ENCODE measurements at regions not wholly inside any gene's neighbourhood (a gene's known extent, or its start where the extent isn't known, plus 50 kb on each side); places are given as distances from the start of the nearest gene placed in this dataset.

DNA sequence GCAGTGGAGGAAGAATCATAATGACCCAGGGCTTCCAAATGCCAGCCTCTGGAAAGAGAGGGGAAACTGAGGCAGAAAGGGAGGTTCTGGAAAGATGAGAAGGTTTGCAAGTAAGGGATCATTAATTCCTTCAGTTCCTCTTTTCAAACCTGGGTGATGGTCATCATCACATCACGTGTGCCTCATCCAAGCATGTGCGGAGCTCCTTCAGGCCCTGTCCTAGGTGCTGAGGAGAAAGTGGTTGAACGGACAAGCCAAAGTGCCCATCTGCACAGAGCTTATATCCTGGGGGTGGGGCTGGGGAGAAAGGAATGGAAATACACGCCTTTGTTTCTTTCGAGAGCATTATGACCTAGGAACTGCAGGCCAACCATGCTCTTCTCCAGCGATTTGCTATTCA lies 60.2 kb upstream of the AFF3 start:
- peaks cover 0 to 7% (median 5%) of the 10 kb centered on the region in 4 donors for H3K4me1 Mint-ChIP-seq
- no peak overlapping the region for H3K27ac Mint-ChIP-seq
- H3K4me3 Mint-ChIP-seq: no peak overlapping the region
- H3K36me3 Mint-ChIP-seq: peaks cover 0 to 1% (median 0%) of the 10 kb centered on the region in 3 donors
- peaks cover 0 to 2% (median 0%) of the 10 kb centered on the region in 9 donors for H3K9me3 Mint-ChIP-seq
- DNase-seq (no peak), ATAC-seq (no peak)
- POLR2A ChIA-PET: no interaction called here
- H3K27me3 Mint-ChIP-seq: peaks cover 0 to 10% (median 1%) of the 10 kb centered on the region in 5 donors

DNA sequence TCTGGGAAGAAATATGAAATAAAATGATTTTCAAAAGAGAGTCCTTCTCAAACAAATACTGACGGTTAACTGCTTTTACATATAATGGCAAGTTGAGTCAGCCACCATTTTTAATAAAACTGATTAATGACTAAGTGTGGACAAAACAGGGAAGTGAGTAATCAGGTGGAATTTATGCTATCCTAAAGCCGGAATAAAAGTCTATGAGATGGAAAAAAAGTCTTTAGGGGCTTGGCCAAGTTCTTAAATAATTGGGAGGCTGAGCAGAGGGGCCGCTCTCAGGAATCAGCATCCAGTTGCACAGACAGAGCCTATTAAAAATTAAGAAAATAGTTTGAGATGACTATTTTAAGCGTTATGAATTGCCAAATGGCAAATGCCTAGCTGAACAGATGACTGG lies 58.6 kb upstream of the AFF3 start:
- Mint-ChIP-seq H3K9me3 (peaks cover 0 to 2% (median 0%) of the 10 kb centered on the region in 9 donors), H3K4me1 (peaks cover 1 to 7% (median 5%) of the 10 kb centered on the region in 4 donors)
- no peak for DNase-seq

DNA sequence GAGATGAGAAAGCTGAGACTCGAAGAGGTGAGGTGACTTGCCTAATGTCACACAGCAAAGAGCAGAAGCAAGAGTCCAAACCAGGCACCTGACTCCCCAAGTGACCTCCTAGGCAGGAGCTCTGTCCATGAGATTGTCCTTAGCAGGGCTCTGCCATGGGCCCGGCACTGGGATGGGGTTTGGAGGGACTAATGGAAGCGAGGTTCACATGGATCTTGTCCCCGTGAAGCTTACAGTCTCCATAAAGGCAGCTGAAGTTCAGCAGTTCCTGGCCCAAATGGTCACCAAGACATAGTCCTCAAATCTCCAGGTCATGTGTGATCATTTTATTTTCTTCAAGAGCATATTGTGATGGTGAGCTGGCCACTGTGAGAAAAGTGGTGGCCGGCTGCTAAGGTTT lies 57.0 kb upstream of the AFF3 start:
- H3K27me3 Mint-ChIP-seq: peaks cover 0 to 14% (median 0%) of the 10 kb centered on the region in 5 donors
- DNase-seq: no peak
- no peak for ATAC-seq
- H3K27ac Mint-ChIP-seq: no peak overlapping the region
- POLR2A ChIA-PET: no interaction called here
- H3K36me3 Mint-ChIP-seq: peaks cover 0 to 1% (median 0%) of the 10 kb centered on the region in 3 donors
- no peak overlapping the region for H3K4me3 Mint-ChIP-seq
- peaks cover 0 to 2% (median 0%) of the 10 kb centered on the region in 9 donors for H3K9me3 Mint-ChIP-seq
- H3K4me1 Mint-ChIP-seq: peaks cover 0 to 1% (median 0%) of the 10 kb centered on the region in 4 donors

More for the DNA sequence above, 58.6 kb upstream of the AFF3 start:
- H3K36me3 Mint-ChIP-seq: peaks cover 0 to 1% (median 0%) of the 10 kb centered on the region in 3 donors
- POLR2A ChIA-PET: no interaction called here
- no peak overlapping the region for H3K27ac Mint-ChIP-seq
- ATAC-seq: no peak
- H3K4me3 Mint-ChIP-seq: no peak overlapping the region
- H3K27me3 Mint-ChIP-seq: peaks cover 0 to 14% (median 1%) of the 10 kb centered on the region in 5 donors

DNA sequence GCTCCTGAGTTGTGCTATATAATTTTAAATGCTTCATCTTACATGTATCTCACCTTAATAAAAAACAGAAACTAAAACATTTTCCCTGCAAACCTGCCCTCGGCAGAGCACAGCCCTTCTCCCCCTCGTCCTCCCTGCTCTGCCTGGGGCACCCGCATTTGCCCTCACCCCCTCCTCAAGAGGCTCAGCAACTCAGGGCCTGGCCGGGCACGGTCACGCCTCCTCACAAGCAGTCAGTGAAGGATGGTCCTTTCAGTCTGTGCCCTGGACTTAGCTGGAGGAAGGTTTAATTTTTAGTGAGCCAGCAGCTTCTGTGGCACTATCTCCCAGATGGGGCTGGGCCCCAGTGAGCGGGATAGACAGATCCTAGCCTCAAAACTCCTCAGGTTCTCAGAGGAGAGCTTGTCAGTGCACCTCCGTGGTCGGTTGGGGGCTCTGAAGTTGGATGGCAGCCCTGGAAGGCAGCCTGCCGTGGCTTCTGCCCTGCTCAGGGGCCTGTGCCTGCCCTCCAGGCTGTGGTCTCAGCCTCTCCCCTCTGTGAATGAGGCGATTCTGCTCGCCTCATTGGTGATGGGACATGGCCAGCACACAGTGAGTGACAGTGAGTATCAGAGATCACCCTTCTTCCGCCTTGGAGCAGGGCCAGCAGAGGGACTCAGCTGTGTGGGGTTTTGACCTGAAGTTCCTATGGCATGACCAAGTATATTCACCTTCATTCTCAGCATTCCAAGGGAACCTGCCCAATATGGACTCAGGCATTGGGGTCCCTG lies 56.3 kb upstream of the AFF3 start:
- ATAC-seq: no peak
- Mint-ChIP-seq H3K36me3 (peaks cover 0 to 1% (median 0%) of the 10 kb centered on the region in 3 donors), H3K27me3 (peaks cover 0 to 14% (median 0%) of the 10 kb centered on the region in 5 donors), H3K4me3 (no peak overlapping the region), H3K9me3 (peaks cover 0 to 2% (median 0%) of the 10 kb centered on the region in 9 donors), H3K27ac (no peak overlapping the region), H3K4me1 (peaks cover 0 to 3% (median under 1%) of the 10 kb centered on the region in 4 donors)
- POLR2A ChIA-PET: no interaction called here
- DNase-seq: no peak

DNA sequence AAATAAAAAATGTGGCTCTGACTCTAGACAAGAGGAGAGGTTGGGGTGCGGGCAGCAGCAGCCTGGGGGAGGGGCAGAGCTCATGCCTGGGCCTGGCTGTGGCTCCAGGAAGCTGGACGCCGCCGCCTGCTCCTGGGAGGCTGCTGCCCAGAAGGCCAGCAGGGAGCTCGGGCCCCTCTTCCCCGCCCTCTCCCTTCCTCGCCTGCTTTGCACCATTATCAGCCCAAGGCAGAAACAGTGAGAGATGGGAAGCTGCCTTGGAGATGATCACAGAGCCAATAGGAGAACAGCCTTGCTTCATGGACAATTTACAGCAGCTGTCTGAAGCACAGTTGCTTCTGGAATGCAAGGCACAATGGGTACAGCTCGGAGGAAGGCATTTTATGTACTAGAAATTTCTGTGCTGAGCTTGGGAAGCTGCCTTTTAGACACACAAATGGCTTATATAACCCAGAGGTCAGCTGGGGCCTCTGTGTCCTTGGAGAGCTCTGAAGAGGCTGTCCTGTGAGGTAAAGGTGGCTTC lies 55.3 kb upstream of the AFF3 start:
- DNase-seq (no peak), ATAC-seq (no peak)
- Mint-ChIP-seq H3K4me3 (no peak overlapping the region), H3K27me3 (peaks cover 0 to 11% (median 0%) of the 10 kb centered on the region in 5 donors), H3K4me1 (peaks cover 0 to 7% (median under 1%) of the 10 kb centered on the region in 4 donors), H3K27ac (no peak overlapping the region), H3K36me3 (peaks cover 0 to 1% (median 0%) of the 10 kb centered on the region in 3 donors), H3K9me3 (peaks cover 0 to 2% (median 0%) of the 10 kb centered on the region in 9 donors)
- POLR2A ChIA-PET: no interaction called here

DNA sequence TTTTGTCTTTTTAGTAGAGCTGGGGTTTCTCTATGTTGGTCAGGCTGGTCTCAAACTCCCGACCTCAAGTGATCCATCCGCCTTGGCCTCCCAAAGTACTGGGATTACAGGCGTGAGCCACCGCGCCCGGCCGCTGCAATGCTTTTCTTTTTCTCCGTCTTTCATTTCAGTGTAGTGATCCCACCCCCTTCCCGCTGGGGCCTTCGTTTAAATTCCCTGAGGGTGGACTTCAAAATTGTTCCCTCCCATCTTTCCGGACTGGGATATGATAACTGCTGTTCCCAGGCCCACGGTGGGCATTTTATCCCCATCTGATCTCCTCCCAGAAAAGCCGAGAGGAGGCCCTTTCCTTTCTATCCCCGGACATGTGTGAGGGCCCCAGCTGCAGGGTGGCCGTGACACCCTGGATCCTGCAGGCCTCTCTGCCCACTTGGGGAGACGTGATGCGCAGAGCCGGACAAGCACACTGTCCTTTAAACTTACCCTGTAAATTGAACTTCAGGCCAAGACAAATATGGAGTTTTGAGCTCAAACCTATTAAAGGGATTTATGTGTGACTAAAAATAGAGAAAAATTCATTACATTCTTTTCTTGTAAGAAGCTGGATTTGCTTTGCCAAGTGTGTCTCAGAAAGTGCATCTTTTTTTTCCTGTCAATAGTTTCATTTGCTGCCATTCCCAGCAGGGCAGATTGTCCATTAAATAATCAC lies 54.5 kb upstream of the AFF3 start:
- H3K4me1 Mint-ChIP-seq: peaks cover 0 to 7% (median under 1%) of the 10 kb centered on the region in 4 donors
- no peak for DNase-seq
- POLR2A ChIA-PET: interaction anchor here (0.7 kb wide), 1 partner anchor 37 kb away, joined by 5 read pairs; no protein-coding TSS in a partner anchor
- no peaks in the 10 kb centered on the region for H3K36me3 Mint-ChIP-seq
- H3K4me3 Mint-ChIP-seq: no peak overlapping the region
- H3K27me3 Mint-ChIP-seq: peaks cover 0 to 6% (median under 1%) of the 10 kb centered on the region in 5 donors
- ATAC-seq: no peak
- peaks cover 0 to under 1% (median 0%) of the 10 kb centered on the region in 9 donors for H3K9me3 Mint-ChIP-seq
- no peak overlapping the region for H3K27ac Mint-ChIP-seq

DNA sequence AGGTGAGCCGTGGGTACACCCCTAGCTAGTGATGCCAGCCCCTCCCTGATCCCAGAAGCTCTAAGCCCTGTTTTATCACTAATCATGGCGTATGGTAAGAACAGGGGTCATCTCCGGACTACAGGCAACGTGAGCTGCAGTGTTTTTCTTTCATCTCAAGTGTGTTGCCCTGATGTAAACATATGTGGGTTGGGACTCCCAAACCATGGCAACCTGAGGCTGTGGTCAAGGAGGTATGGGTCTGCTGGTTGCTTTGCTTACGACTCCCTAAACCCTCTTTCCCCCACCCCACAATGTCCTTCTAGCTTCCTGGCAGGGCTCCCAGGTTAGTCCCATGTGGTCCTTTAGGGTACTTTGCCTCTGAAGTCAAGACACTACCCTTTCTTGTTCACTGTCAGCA lies 53.6 kb upstream of the AFF3 start:
- DNase-seq (no peak), ATAC-seq (no peak)
- Mint-ChIP-seq H3K4me3 (no peak overlapping the region), H3K4me1 (peaks cover 0 to 7% (median under 1%) of the 10 kb centered on the region in 4 donors), H3K36me3 (no peaks in the 10 kb centered on the region), H3K9me3 (no peaks in the 10 kb centered on the region), H3K27ac (no peak overlapping the region), H3K27me3 (peaks cover 0 to 4% (median 1%) of the 10 kb centered on the region in 5 donors)
- POLR2A ChIA-PET: no interaction called here

DNA sequence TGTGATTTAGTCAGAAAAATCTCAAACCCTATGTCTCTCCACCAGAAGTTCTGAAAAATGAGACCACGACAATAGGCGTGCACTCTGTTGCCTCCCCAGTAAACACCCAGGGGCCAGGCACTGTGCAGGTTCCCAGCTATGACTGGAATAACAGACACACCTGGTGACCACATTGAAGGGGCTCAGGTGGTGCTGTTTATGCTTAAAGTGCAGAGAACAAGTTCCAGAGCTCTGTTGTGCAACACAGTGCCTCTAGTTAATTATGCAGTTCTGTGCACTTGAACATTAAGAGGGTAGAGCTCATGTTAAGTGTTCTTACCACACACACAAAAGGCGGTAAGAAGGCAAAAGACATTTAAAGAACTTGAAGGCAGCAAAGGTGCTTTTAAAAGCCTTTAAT lies 52.6 kb upstream of the AFF3 start:
- POLR2A ChIA-PET: no interaction called here
- Mint-ChIP-seq H3K36me3 (no peaks in the 10 kb centered on the region), H3K27me3 (peaks cover 0 to 4% (median 0%) of the 10 kb centered on the region in 5 donors), H3K4me1 (peaks cover 0 to 7% (median under 1%) of the 10 kb centered on the region in 4 donors), H3K27ac (no peak overlapping the region), H3K9me3 (no peaks in the 10 kb centered on the region), H3K4me3 (no peak overlapping the region)
- no peak for ATAC-seq
- no peak for DNase-seq

DNA sequence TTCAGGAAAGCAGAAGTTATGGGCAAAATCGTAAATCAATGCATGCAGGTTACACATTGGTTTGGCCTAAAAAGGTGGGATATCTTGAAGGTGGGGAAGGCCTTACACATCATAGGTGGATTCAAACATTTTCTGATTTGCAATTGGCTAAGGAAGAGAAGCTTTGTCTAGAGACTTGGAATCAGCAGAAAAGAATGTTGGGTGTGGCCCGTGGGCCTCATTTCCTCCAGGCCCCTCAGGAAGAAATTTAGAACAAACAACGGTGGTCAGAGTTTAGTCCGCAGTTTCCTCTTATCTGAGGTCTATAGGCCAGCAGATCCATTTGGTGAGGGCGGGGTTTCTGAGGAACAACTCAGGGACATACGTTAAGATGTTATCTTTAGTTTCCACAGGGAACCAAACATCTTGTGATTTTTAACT lies 50.9 kb upstream of the AFF3 start:
- POLR2A ChIA-PET: no interaction called here
- no peak for DNase-seq

DNA sequence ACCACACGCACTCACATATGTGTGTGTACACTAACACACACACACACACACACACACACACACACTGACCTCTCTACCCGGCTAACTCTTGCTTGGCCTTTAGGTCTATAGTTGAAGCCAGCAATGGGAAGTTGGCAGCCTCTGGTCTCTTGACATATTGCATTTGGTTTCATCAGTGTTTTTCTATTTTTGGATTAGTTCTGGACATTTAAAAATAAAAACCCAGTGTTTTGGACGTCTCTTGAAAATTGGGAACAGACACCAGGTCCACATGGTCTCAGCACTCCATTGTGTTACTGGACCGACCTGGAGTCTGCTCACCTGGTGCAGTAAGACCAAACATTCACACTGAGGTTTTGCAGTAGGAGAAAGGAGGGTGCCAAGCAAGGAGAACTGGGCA lies 50.4 kb upstream of the AFF3 start:
- Mint-ChIP-seq H3K27ac (no peak overlapping the region), H3K4me1 (peaks cover 0 to 7% (median under 1%) of the 10 kb centered on the region in 4 donors), H3K9me3 (no peaks in the 10 kb centered on the region), H3K36me3 (no peaks in the 10 kb centered on the region), H3K27me3 (peaks cover 0 to 4% (median 0%) of the 10 kb centered on the region in 5 donors), H3K4me3 (no peak overlapping the region)
- ATAC-seq (no peak), DNase-seq (no peak)
- POLR2A ChIA-PET: no interaction called here

More for the DNA sequence above, 50.9 kb upstream of the AFF3 start:
- Mint-ChIP-seq H3K36me3 (no peaks in the 10 kb centered on the region), H3K27me3 (peaks cover 0 to 4% (median 0%) of the 10 kb centered on the region in 5 donors), H3K9me3 (no peaks in the 10 kb centered on the region), H3K4me1 (peaks cover 0 to 7% (median under 1%) of the 10 kb centered on the region in 4 donors), H3K27ac (no peak overlapping the region), H3K4me3 (no peak overlapping the region)
- ATAC-seq: no peak

DNA sequence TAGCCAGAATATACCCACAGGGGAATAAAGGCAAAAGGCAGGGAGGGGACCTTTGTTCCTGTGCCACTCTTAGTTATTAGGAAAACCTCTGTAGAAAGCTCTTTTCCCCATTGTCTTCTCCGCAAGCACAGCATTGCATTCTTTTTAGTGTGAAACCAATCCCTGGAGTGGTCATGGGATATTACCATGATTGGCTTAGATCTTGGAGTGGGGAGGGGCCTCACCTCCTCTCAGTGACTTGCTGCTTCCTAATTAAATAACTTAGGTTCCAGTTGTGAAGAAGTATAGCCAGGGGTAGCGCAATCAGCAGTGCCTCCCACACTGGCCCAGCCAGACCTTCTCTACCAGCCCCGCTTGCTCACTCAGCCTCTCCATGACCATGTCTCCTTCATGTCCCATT lies 49.9 kb upstream of the AFF3 start:
- H3K9me3 Mint-ChIP-seq: no peaks in the 10 kb centered on the region
- H3K27me3 Mint-ChIP-seq: peaks cover 0 to 4% (median 0%) of the 10 kb centered on the region in 5 donors
- ATAC-seq (no peak), DNase-seq (no peak)
- POLR2A ChIA-PET: no interaction called here
- no peak overlapping the region for H3K27ac Mint-ChIP-seq
- peaks cover 0 to 7% (median under 1%) of the 10 kb centered on the region in 4 donors for H3K4me1 Mint-ChIP-seq
- H3K4me3 Mint-ChIP-seq: no peak overlapping the region
- no peaks in the 10 kb centered on the region for H3K36me3 Mint-ChIP-seq
